Natural killer cell treated with Interleukin-12 subunit alpha and Interleukin-12 subunit beta and Interleukin-15 and Interleukin-18, amount 100 ng/mL, for 72 hours (primary cell): ENCODE measurements at regions not wholly inside any gene's neighbourhood (a gene's known extent, or its start where the extent isn't known, plus 50 kb on each side); places are given as distances from the start of the nearest gene placed in this dataset.
"Not testable (repeated sequence)": the region's sequence is repeated elsewhere in the genome, so short reads cannot be mapped to it uniquely, and the experiment has no call there.

Source experiments
- ATAC-seq, 2 donors: fragments of 150-1000 bp; cut with Tn5 transposase in 1 of 2; sonication (Bioruptor Pico), chemical (Tn5 transposase) in 1 of 2; 2 replicates each; pipeline ENCODE4 v1.10.0; 2021
- DNase-seq: peaks from one replicate; pipeline ENCODE4 v3.0.0; 2022; ENCODE audit warnings: low spot score
- H3K27ac Mint-ChIP-seq, 2 donors: 1 replicate in 1 of 2; 2 replicates in 1 of 2; pipeline ENCODE4 v1.8.0; 2022; ENCODE audit warnings: mixed read lengths in 2 of 2, mild to moderate bottlenecking in 1 of 2, moderate library complexity in 1 of 2
- H3K27me3 Mint-ChIP-seq, 2 donors: 1 replicate in 1 of 2; 2 replicates in 1 of 2; pipeline ENCODE4 v1.8.0; 2022; ENCODE audit warnings: mixed read lengths in 2 of 2
- H3K36me3 Mint-ChIP-seq: one replicate; pipeline ENCODE4 v1.8.0; 2022; ENCODE audit warnings: mixed read lengths
- H3K4me1 Mint-ChIP-seq, 2 donors: 1 replicate in 1 of 2; 2 replicates in 1 of 2; pipeline ENCODE4 v1.8.0; 2022; ENCODE audit warnings: low read depth in 2 of 2, mixed read lengths in 2 of 2, mild to moderate bottlenecking in 1 of 2
- H3K4me3 Mint-ChIP-seq: one replicate; pipeline ENCODE4 v1.8.0; 2022; ENCODE audit warnings: mixed read lengths
- H3K9me3 Mint-ChIP-seq: 2 replicates; pipeline ENCODE4 v1.8.0; 2022; ENCODE audit warnings: mixed read lengths

DNA sequence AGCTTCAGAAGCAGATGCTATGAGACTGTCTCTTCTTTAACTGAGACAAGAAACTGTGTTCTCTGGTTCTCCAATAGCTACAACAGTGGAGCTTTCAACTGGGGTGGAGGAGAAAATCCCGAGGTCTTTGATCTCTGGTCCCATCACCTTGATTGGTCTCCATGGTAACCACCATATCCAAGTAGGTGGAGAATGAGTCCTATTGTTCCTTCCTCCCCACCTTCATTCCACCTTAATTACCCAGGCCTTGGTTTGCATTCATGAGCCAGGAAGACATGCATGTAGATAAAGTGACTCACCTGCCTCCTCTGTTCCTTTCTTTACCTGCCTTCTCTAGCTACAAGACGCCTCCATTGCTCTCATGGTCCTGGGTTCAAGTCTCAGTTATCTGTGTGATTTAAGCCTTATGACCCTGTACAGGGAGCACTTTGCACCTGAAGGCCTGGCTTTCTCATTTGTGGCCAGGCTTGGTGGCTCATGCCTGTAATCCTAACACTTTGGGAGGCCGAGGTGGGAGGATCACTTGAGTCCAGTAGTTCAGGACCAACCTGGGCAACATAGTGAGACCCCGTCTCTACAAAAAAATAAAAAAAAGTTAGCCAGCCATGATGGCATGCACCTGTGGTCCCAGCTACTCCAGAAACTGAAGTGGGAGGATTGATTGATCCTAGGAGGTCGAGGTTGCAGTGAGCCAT, 157.7 kb upstream of the TBX3 start:
- no peaks in the 10 kb centered on the region for H3K27me3 Mint-ChIP-seq
- ATAC-seq: no peak
- H3K9me3 Mint-ChIP-seq: no peaks in the 10 kb centered on the region
- no peak overlapping the region for H3K4me3 Mint-ChIP-seq
- H3K4me1 Mint-ChIP-seq: no peaks in the 10 kb centered on the region
- H3K27ac Mint-ChIP-seq: no peak overlapping the region
- no peak for DNase-seq
- H3K36me3 Mint-ChIP-seq: no peaks in the 10 kb centered on the region

DNA sequence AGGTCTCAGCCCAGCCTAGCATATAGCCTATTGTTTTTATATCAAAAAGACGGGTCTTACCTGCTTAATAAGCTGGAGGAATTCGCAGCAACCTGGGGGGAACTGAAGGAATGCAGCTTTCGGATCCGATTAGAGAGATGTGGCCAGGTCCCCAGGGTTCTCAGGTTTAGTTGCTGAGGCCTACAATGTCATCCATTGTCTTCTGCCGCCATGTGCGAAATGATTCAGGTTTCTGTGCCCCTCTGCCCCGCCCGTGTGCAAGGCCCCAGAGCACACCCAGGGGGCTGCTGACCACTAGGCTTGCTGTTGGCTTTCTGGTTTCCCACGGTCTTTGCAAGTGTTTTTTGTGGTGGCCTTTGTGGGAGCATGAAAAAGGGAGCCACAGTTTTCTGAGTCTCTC, 154.5 kb upstream of the TBX3 start:
- no peak for ATAC-seq
- Mint-ChIP-seq H3K4me3 (no peak overlapping the region), H3K27me3 (no peaks in the 10 kb centered on the region), H3K36me3 (no peaks in the 10 kb centered on the region), H3K27ac (no peak overlapping the region), H3K4me1 (no peaks in the 10 kb centered on the region), H3K9me3 (no peaks in the 10 kb centered on the region)
- no peak for DNase-seq

DNA sequence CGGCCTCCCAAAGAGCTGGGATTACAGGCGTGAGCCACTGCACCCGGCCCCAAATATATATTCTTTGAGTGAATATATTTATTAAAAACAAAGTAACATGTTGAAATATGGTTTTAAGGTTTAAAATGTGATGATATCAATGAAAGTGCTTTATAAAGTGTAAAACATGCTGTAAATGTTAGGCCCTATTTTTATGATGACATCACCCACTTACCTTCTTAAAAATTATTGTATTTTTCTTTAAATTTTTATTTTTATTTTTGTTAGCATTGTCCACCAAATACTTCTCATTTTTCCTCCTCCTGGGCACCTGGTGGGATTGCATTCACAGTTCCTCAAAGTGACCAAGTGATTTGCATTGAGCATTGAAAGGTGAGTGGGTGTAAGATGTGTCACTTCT, 152.6 kb upstream of the TBX3 start:
- H3K4me1 Mint-ChIP-seq: no peaks in the 10 kb centered on the region
- no peaks in the 10 kb centered on the region for H3K36me3 Mint-ChIP-seq
- no peak overlapping the region for H3K4me3 Mint-ChIP-seq

DNA sequence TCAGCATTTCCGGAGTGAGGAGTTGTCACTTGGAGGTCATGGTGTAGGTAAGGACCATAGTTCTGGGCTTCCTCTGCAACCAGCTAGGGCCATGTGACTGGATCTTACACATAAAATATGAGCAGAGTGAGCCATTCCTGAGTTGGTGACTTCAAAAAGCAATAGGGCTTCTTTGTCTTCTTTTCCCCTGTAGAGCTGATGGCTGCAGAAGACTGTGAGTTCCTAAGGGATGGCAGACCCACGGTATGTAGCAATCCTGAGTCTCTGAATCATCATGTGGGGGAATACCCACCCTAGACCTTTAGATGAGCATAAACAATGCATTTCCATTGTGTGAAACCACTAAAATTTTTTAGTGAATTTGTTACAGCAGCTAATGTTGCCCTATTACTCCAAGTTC, 151.1 kb upstream of the TBX3 start:
- H3K27me3 Mint-ChIP-seq: no peaks in the 10 kb centered on the region
- DNase-seq (no peak), ATAC-seq (no peak)
- H3K4me3 Mint-ChIP-seq: no peak overlapping the region
- H3K9me3 Mint-ChIP-seq: no peaks in the 10 kb centered on the region
- no peaks in the 10 kb centered on the region for H3K36me3 Mint-ChIP-seq
- H3K27ac Mint-ChIP-seq: no peak overlapping the region
- H3K4me1 Mint-ChIP-seq: no peaks in the 10 kb centered on the region

More for the DNA sequence above, 152.6 kb upstream of the TBX3 start:
- ATAC-seq (no peak), DNase-seq (no peak)
- Mint-ChIP-seq H3K9me3 (no peaks in the 10 kb centered on the region), H3K27me3 (no peaks in the 10 kb centered on the region), H3K27ac (no peak overlapping the region)

DNA sequence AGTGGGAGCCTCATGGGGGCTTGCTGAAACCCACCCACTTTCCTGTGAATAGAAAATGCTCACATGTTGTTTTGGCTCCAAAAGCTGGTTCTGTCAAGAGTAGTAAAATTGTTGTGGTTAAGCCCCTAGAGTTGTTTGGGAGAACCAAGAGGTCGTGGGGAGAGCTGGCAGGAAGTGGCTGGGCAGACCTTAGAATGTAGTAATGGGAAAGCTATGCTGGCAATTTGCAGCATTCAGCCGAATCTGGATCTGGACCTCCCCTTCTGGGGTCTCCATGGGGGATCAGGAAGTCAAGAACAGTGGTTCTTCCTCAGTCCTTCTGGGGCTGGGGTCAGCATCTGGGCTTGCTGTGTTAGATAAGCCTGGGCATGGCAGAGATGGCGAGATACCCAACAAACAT, 150.6 kb upstream of the TBX3 start:
- no peaks in the 10 kb centered on the region for H3K4me1 Mint-ChIP-seq
- H3K27ac Mint-ChIP-seq: no peak overlapping the region
- DNase-seq (no peak), ATAC-seq (no peak)
- no peaks in the 10 kb centered on the region for H3K27me3 Mint-ChIP-seq
- H3K36me3 Mint-ChIP-seq: no peaks in the 10 kb centered on the region
- no peak overlapping the region for H3K4me3 Mint-ChIP-seq
- no peaks in the 10 kb centered on the region for H3K9me3 Mint-ChIP-seq

DNA sequence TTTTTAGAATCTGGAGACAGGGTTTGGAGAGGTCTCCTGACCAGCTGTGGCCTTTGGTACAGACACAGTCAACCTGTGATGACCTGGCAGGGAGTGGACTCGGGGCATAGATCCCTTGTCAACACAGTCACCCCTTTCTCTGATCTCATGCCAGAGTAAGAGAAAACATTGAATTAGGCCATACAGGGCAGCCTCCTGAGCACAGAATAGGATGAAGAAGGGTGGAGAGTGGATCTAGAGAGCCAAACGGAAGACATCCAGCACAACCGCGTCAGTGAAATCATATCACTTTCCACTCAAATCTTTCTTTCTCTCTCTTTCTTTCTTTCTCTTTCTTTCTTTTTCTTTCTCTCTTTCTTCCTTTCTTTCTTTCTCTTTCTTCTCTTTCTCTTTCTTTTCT, 145.9 kb upstream of the TBX3 start:
- Mint-ChIP-seq H3K4me1 (no peaks in the 10 kb centered on the region), H3K27ac (no peak overlapping the region), H3K36me3 (no peaks in the 10 kb centered on the region), H3K4me3 (no peak overlapping the region), H3K9me3 (peaks cover 3% of the 10 kb centered on the region), H3K27me3 (no peaks in the 10 kb centered on the region)
- ATAC-seq: no peak
- no peak for DNase-seq

DNA sequence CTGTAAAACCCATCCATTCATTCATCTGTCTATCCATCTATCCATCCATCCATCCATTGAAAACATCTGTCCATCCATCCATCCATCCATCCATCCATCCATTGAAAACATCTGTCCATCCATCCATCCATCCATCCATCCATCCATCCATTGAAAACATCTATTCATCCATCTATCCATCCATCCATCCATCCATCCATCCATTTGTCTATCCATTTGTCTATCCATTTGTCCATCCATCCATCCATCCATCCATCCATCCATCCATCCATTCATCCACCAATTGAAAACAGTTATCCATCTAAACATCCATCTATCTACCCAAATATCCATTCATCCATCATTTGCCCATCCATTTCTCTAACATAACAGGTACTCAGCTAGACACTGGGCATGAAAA, 145.3 kb upstream of the TBX3 start:
- not testable (repeated sequence) for ATAC-seq, H3K27ac Mint-ChIP-seq, H3K4me1 Mint-ChIP-seq, DNase-seq, H3K9me3 Mint-ChIP-seq, H3K27me3 Mint-ChIP-seq, H3K36me3 Mint-ChIP-seq, H3K4me3 Mint-ChIP-seq

DNA sequence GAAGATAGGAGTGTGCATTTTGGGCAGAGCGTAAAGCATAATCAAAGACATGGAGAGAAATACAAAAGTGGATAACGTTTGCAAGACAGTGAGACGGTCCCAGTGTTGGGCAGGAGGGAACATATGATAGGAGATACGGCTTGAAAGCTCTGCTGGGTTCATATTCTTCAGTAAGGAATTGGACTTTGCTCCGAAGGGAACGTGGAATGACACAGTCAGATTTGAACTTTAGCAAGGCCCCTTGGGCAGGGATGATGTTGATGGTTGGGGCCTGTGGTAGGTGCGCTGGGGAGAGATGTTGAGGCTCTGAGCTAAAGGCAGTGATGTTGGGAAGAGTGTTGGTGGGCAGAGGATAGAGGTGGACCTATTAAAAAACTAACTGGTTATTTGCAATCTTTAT, 143.5 kb upstream of the TBX3 start:
- Mint-ChIP-seq H3K27ac (no peak overlapping the region), H3K36me3 (no peaks in the 10 kb centered on the region), H3K4me3 (no peak overlapping the region)

DNA sequence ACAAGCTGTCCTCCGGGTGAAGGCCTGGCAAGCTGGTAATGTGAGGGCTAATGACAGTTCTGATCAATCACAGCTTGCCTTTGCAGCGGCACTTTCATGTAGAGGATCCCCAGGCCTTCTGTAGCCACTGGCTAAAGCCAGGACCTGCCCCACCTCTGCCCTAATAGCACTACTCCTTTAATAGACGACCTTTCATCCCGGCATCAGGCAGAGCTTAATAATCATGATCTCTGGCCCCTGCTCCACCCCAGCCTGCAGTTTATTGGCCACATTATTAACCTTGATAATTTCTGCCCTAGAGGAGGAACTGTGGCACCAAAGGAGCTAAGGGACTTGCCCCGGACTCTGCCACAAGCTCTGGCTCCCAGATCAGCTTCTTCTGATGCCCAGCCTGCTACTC, 142.3 kb upstream of the TBX3 start:
- Mint-ChIP-seq H3K27ac (no peak overlapping the region), H3K9me3 (peaks cover 3% of the 10 kb centered on the region), H3K4me3 (no peak overlapping the region), H3K36me3 (no peaks in the 10 kb centered on the region), H3K27me3 (no peaks in the 10 kb centered on the region), H3K4me1 (no peaks in the 10 kb centered on the region)
- ATAC-seq (no peak), DNase-seq (no peak)

More for the DNA sequence above, 143.5 kb upstream of the TBX3 start:
- DNase-seq (no peak), ATAC-seq (no peak)
- H3K9me3 Mint-ChIP-seq: peaks cover 3% of the 10 kb centered on the region
- H3K4me1 Mint-ChIP-seq: no peaks in the 10 kb centered on the region
- H3K27me3 Mint-ChIP-seq: no peaks in the 10 kb centered on the region

DNA sequence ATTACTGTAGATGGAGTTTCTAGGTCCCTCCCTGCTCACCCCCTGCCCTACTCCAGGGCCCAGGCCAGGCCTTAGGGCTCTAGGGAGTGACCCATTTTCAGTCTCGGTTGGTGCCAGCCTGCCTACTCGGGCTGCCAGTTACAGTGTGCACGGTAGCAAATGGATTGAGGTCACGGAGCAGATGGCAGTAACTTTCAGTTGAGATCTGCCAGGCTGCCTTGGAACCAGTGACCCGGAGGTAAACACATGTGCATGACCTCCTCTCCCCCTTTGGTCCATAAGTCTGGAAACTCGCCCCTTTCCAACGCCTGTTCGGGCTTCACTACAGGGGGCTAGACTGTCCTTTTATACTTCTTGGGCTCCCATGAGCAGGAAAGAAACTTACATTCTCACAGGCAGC, 139.7 kb upstream of the TBX3 start:
- Mint-ChIP-seq H3K9me3 (peaks cover 3% of the 10 kb centered on the region), H3K27ac (no peak overlapping the region), H3K36me3 (no peaks in the 10 kb centered on the region), H3K27me3 (no peaks in the 10 kb centered on the region), H3K4me1 (no peaks in the 10 kb centered on the region), H3K4me3 (no peak overlapping the region)
- ATAC-seq: no peak
- DNase-seq: no peak

DNA sequence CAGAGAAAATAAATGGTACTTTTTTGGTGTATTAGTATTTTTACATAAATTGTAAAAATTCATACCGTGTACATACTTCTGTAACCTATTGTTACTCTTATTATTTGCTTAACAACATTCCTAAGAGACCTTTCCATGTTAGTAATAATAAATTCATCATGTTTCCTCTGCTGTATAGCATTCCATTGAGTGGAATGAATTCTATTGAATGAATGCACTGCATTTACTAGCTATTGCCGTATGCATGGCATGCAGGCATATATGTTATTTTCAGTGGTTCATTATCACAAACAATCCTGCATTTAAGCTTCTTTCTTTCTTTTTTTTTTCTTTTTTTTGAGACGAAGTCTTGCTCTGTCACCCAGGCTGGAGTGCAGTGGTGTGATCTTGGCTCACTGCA, 137.6 kb upstream of the TBX3 start:
- H3K9me3 Mint-ChIP-seq: no peaks in the 10 kb centered on the region
- no peaks in the 10 kb centered on the region for H3K36me3 Mint-ChIP-seq
- DNase-seq (no peak), ATAC-seq (no peak)
- H3K4me1 Mint-ChIP-seq: no peaks in the 10 kb centered on the region
- no peak overlapping the region for H3K4me3 Mint-ChIP-seq
- no peak overlapping the region for H3K27ac Mint-ChIP-seq
- no peaks in the 10 kb centered on the region for H3K27me3 Mint-ChIP-seq

DNA sequence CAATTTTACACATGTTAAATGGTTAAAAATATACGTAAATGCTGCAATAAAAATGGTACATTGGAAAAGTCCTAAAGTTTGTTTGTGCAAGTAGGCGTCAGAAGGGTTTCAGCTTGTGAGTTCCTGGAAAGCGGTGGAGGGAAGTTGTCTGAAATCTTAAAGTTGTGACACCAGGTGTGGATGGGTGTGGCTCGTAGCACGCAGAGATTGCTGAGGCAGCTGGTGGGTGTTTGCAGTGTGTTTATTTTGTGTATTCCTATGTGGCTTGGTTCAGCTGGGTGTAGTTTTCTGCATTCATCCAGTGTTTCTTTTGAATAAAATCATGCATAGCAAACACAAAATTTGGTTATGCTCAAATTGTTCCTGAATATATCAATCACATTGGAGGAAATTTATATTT, 136.8 kb upstream of the TBX3 start:
- no peak for ATAC-seq
- H3K27me3 Mint-ChIP-seq: no peaks in the 10 kb centered on the region

DNA sequence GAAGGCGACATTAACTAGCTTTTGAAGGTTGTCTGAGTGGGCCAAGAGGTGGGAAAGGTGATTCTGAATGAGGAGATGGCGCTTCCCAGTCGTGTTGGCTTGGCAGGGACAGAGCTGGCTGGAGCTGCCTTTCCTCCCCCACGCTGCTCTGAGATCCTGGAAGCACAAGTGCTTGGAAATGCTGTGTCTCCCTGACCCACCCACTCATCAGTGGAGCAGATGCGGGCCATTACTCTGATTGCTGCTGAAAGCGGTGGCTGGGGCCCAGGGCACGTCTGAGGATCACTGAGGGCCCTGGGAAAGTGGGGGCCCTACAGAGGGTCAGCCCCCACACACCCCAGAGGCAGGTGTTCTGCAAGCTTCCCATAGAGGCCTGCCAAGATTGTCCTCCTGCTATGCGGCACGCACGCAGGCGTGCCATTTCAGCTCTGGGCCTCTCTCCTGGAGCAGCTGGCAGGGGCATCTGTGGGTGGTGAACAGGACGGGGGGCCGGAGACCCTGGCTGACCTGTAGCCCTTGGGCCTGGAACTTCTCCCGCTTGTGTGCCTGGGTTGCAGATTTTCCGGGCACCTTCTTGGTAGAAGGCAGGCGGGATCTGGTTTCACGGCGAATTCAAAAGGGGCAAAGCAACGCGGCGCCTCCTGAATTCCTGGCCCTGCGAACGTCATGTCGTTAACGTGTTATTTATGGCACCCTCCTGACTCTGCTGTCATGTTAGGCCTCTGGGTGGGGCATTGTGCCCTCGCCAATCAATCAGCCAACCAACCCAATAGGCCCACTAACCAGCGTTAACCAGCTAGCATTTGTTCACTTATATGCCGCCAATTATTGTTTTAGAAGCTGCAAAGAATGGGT, 133.8 kb upstream of the TBX3 start:
- peaks cover 2 to 15% of the 10 kb centered on the region in 2 donors for H3K27me3 Mint-ChIP-seq
- no peaks in the 10 kb centered on the region for H3K36me3 Mint-ChIP-seq
- ATAC-seq: no peak
- DNase-seq: no peak
- no peak overlapping the region for H3K27ac Mint-ChIP-seq
- no peak overlapping the region for H3K4me3 Mint-ChIP-seq
- H3K9me3 Mint-ChIP-seq: no peaks in the 10 kb centered on the region
- no peaks in the 10 kb centered on the region for H3K4me1 Mint-ChIP-seq

More for the DNA sequence above, 136.8 kb upstream of the TBX3 start:
- Mint-ChIP-seq H3K36me3 (no peaks in the 10 kb centered on the region), H3K4me1 (no peaks in the 10 kb centered on the region), H3K27ac (no peak overlapping the region), H3K9me3 (no peaks in the 10 kb centered on the region), H3K4me3 (no peak overlapping the region)
- no peak for DNase-seq

DNA sequence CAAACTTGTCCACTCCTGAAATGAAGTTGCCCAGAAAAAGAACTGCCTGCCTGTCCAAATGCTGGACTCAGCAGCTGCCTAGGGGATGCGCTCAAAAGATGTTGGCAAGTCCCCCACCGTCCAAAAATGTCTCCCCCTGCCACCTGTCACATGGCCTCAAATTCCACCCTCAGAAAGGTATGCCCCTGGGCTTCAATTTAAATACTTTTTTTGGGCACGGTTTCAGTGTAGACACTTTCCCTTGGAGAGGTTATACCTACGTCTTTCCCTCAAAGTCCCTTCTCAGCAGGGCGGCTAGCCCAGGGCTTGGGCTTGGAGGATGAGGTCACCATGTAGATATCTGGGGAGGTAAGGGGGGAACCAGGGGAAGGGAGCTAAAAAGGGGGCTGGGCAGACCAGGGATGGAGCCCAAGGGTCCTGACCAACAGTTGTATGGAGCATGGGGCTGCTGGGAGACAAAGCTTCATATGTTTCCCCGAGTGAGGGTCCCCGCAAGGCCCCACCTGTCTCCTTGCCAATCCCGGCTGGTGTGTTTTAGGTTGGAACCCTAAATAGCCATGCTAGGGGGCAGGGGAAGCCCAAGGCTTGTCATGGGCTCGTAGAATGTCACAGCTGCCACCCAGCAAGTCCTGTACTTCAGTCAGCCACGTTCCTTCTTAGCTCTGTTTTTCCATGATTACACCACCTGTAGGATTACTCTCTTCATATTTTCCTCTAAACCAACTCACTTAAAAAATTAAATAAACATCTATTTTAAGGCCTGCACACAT, 131.2 kb upstream of the TBX3 start:
- no peaks in the 10 kb centered on the region for H3K36me3 Mint-ChIP-seq
- no peaks in the 10 kb centered on the region for H3K4me1 Mint-ChIP-seq
- DNase-seq (no peak), ATAC-seq (no peak)
- no peak overlapping the region for H3K27ac Mint-ChIP-seq
- peaks cover 6 to 18% of the 10 kb centered on the region in 2 donors for H3K27me3 Mint-ChIP-seq
- H3K9me3 Mint-ChIP-seq: no peaks in the 10 kb centered on the region
- H3K4me3 Mint-ChIP-seq: no peak overlapping the region
